KMS-11 (cell line): ENCODE measurements at regions not wholly inside any gene's neighbourhood (a gene's known extent, or its start where the extent isn't known, plus 50 kb on each side); places are given as distances from the start of the nearest gene placed in this dataset.

Experiments used
- H2AFZ ChIP-seq: fragments of 200-600 bp; sonication (generic); 2 replicates; pipeline ENCODE4 v1.6.1; 2016; ENCODE audit warnings: antibody characterized with exemption, mixed run types, low read depth
- H3K27ac ChIP-seq: fragments of 200-600 bp; sonication (generic); 2 replicates; pipeline ENCODE4 v1.6.1; 2016; ENCODE audit warnings: mild to moderate bottlenecking, mixed run types
- H3K27me3 ChIP-seq: fragments of 200-600 bp; sonication (generic); 2 replicates; pipeline ENCODE4 v1.6.1; 2017; ENCODE audit warnings: mild to moderate bottlenecking, low read depth, mixed run types, moderate library complexity; ENCODE audit not compliant: insufficient read depth
- H3K36me3 ChIP-seq: fragments of 200-600 bp; sonication (generic); 2 replicates; pipeline ENCODE4 v1.6.1; 2017; ENCODE audit warnings: mild to moderate bottlenecking, mixed run types; ENCODE audit not compliant: insufficient read depth
- H3K4me1 ChIP-seq: fragments of 200-600 bp; sonication (generic); 2 replicates; pipeline ENCODE4 v1.6.1; 2016; ENCODE audit warnings: mild to moderate bottlenecking, low read depth, mixed run types; ENCODE audit not compliant: poor library complexity, severe bottlenecking
- H3K4me2 ChIP-seq: fragments of 200-600 bp; sonication (generic); 2 replicates; pipeline ENCODE4 v1.7.0; 2016; ENCODE audit warnings: mild to moderate bottlenecking, mixed run types
- H3K4me3 ChIP-seq: fragments of 200-600 bp; sonication (generic); IDR thresholded peaks from 2 replicates; pipeline ENCODE4 v1.6.1; 2017; ENCODE audit warnings: low read depth, low read length, mixed read lengths; ENCODE audit not compliant: insufficient read depth
- H3K79me2 ChIP-seq: fragments of 200-600 bp; sonication (generic); 2 replicates; pipeline ENCODE4 v1.6.1; 2016; ENCODE audit warnings: low read depth, mixed run types; ENCODE audit not compliant: insufficient read depth
- H3K9ac ChIP-seq: fragments of 200-600 bp; sonication (generic); 2 replicates; pipeline ENCODE4 v1.6.1; 2016; ENCODE audit warnings: mild to moderate bottlenecking, mixed run types
- H4K20me1 ChIP-seq: fragments of 200-600 bp; sonication (generic); 2 replicates; pipeline ENCODE4 v1.6.1; 2016; ENCODE audit warnings: mild to moderate bottlenecking, mixed run types; ENCODE audit not compliant: insufficient read depth
- TF ChIP-seq, protein P1 (sequence below): fragments of 200-600 bp; sonication (generic); conservative IDR thresholded peaks from 2 replicates; pipeline ENCODE4 v1.6.1; 2017; ENCODE audit warnings: low read depth, mild to moderate bottlenecking, antibody characterized with exemption, low read length, moderate library complexity, mixed read lengths

DNA sequence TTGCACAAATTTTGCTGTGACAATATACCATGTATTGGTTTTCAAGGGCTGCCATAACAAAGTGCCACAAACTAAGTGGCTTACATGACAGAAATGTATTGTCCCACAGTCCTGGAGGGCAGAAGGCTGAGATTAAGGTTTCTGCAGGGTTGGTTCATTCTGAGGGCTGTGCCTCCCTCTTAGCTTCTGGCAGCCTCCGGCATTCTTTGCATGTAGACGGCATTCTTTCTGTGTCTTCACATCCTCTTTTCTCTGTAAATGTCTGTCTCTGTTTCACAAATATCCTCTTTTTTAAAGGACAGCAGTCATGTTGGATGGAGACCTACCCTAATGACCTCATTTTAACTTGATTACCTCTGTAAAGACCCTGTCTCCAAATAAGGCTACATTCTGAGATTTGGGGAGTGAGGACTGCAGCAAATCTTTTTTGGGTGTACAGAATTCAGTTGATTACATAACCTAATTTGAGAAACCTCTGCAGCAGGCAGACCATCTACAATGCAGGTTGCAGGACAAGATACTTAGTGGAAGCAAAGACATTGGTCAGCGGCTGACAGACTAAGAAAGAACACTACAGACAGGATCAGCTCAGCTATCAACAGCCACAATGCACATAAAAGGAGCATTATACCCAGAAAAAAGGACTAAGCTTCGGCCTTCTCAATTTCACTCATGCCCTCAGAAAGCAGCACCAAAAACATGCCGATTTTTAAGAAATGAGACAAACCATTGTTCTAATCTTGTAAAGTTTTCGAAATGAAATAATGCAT is 84.6 kb upstream of the FAM3C start:
- H4K20me1 ChIP-seq: no peaks in the 10 kb centered on the region
- no peaks in the 10 kb centered on the region for H3K27me3 ChIP-seq
- no peaks in the 10 kb centered on the region for H3K36me3 ChIP-seq
- no peak overlapping the region for H3K9ac ChIP-seq
- TF ChIP-seq, protein P1, sequence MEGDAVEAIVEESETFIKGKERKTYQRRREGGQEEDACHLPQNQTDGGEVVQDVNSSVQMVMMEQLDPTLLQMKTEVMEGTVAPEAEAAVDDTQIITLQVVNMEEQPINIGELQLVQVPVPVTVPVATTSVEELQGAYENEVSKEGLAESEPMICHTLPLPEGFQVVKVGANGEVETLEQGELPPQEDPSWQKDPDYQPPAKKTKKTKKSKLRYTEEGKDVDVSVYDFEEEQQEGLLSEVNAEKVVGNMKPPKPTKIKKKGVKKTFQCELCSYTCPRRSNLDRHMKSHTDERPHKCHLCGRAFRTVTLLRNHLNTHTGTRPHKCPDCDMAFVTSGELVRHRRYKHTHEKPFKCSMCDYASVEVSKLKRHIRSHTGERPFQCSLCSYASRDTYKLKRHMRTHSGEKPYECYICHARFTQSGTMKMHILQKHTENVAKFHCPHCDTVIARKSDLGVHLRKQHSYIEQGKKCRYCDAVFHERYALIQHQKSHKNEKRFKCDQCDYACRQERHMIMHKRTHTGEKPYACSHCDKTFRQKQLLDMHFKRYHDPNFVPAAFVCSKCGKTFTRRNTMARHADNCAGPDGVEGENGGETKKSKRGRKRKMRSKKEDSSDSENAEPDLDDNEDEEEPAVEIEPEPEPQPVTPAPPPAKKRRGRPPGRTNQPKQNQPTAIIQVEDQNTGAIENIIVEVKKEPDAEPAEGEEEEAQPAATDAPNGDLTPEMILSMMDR: no peak
- H3K4me2 ChIP-seq: no peak overlapping the region
- H3K4me3 ChIP-seq: no peak overlapping the region
- H3K27ac ChIP-seq: no peak overlapping the region
- H2AFZ ChIP-seq: no peak overlapping the region
- H3K79me2 ChIP-seq: no peaks in the 10 kb centered on the region
- no peaks in the 10 kb centered on the region for H3K4me1 ChIP-seq

DNA sequence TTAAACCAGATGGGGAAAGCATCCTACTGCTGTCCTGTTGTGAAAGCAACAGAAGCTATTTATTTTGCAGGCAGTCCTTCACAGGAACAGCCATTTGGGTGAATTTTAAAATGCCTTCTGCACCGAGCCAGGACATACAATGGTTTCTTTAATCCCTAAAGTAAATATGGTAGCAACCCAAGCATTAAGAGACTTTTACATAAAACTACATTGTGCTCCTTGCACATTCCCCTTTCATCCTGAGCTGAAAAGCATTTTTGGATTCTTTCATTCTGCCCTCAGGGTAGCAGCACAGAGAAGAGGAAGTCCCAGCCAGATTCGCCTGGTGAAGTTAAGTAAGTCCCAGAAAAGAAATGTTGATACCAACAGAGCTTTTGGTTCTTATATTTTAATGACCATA is 84.0 kb upstream of the FAM3C start:
- no peaks in the 10 kb centered on the region for H3K27me3 ChIP-seq
- no peak overlapping the region for H3K4me3 ChIP-seq
- no peak overlapping the region for H3K27ac ChIP-seq
- no peaks in the 10 kb centered on the region for H3K4me1 ChIP-seq
- no peaks in the 10 kb centered on the region for H4K20me1 ChIP-seq
- H3K9ac ChIP-seq: no peak overlapping the region
- TF ChIP-seq, protein P1: no peak
- H3K4me2 ChIP-seq: no peak overlapping the region
- no peak overlapping the region for H2AFZ ChIP-seq
- H3K36me3 ChIP-seq: no peaks in the 10 kb centered on the region
- no peaks in the 10 kb centered on the region for H3K79me2 ChIP-seq

DNA sequence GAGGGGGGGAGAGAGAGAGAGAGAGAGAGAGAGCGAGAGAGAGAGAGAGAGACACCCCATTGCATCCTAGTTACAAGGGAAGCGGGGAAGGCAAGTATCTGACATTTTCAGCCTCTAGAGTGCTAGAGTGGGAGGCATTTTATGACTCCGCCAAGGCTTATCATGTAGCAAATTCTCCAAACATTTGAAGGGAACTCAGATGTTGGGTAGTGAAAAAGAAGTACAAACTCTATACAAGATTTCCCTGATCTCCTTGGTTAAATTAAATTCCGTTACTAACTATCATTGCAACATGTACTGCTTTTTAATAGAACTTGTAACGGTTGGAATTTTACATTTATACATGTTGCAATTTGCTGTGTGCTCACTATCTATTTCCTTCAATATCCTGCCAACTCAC is 83.4 kb upstream of the FAM3C start:
- H3K4me3 ChIP-seq: no peak overlapping the region
- no peak overlapping the region for H3K4me2 ChIP-seq
- H2AFZ ChIP-seq: no peak overlapping the region
- H3K9ac ChIP-seq: no peak overlapping the region
- no peaks in the 10 kb centered on the region for H3K4me1 ChIP-seq
- TF ChIP-seq, protein P1: no peak
- no peaks in the 10 kb centered on the region for H3K27me3 ChIP-seq
- no peaks in the 10 kb centered on the region for H3K36me3 ChIP-seq
- H3K27ac ChIP-seq: no peak overlapping the region
- H4K20me1 ChIP-seq: no peaks in the 10 kb centered on the region
- H3K79me2 ChIP-seq: no peaks in the 10 kb centered on the region

DNA sequence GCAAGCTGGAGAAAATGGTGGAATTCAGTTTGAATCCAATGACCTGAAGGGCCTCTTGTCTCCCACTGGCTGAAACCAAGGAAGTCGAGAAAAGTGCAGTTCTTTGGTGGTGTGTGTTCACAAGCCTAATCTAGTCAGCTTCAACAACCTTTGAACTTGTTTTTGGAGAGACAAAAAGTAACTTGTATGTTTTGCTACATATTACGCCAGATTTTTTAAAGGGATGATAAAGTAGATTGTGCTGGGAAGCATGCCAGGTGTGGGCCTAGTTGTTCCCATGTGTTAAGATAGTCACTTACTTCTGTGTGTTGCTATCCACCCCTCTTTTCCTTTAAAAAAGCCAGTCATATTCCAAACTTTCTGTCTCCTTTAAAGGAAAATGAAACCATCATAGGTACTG is 79.7 kb upstream of the FAM3C start:
- Histone ChIP-seq H4K20me1 (no peaks in the 10 kb centered on the region), H2AFZ (no peak overlapping the region), H3K27ac (no peak overlapping the region), H3K79me2 (no peaks in the 10 kb centered on the region), H3K4me3 (no peak overlapping the region), H3K27me3 (no peaks in the 10 kb centered on the region), H3K36me3 (no peaks in the 10 kb centered on the region), H3K4me2 (no peak overlapping the region), H3K4me1 (no peaks in the 10 kb centered on the region), H3K9ac (no peak overlapping the region)
- TF ChIP-seq, protein P1: no peak
